H1 (cell line): ENCODE measurements at regions not wholly inside any gene's neighbourhood (a gene's known extent, or its start where the extent isn't known, plus 50 kb on each side); places are given as distances from the start of the nearest gene placed in this dataset.

Experiments used
- CTCF ChIA-PET: fragments of 300-600 bp; sonication (Branson Sonifier 250); formaldehyde crosslinking; loops from one replicate; lab custom pipeline; 2021; ENCODE audit not compliant: partially characterized antibody; lab: Charles Lee
- POLR2A ChIA-PET: fragments of 300-600 bp; sonication (Branson Sonifier 250); formaldehyde crosslinking; loops from one replicate; lab custom pipeline; 2021; ENCODE audit warnings: inconsistent platforms; ENCODE audit not compliant: partially characterized antibody; lab: Charles Lee
- DNase-seq, 2 experiments: peaks; one replicate each; pipeline versions ENCODE4 v3.0.0 to v3.0.0-alpha.2; 2010 to 2022; ENCODE audit warnings: low spot score in 2 of 2, low read depth in 1 of 2, mixed read lengths in 1 of 2
- FAIRE-seq: peaks from 2 replicates; lab custom pipeline; 2011; peaks lifted over from hg19 to GRCh38; lab: Jason Lieb, UNC
- H2AFZ ChIP-seq: 2 replicates; pipeline ENCODE4 v1.8.1; 2012; ENCODE audit warnings: low read length, inconsistent platforms
- H2AK5ac ChIP-seq: 2 replicates; pipeline ENCODE4 v1.6.1; 2013; ENCODE audit warnings: low read depth, low read length
- H2BK120ac ChIP-seq: replicated peaks from 2 replicates; pipeline ENCODE3; 2013; ENCODE audit warnings: low read depth, low read length, inconsistent platforms
- H2BK12ac ChIP-seq: 2 replicates; pipeline ENCODE4 v1.6.1; 2013; ENCODE audit warnings: low read depth, low read length
- H2BK15ac ChIP-seq: 2 replicates; pipeline ENCODE4 v1.6.1; 2013; ENCODE audit warnings: low read length
- H2BK20ac ChIP-seq: 2 replicates; pipeline ENCODE4 v1.6.1; 2013; ENCODE audit warnings: low read length
- H2BK5ac ChIP-seq: 2 replicates; pipeline ENCODE4 v1.6.1; 2013; ENCODE audit warnings: low read depth, low read length
- H3K14ac ChIP-seq: 2 replicates; pipeline ENCODE4 v1.6.1; 2013; ENCODE audit warnings: inconsistent platforms; ENCODE audit not compliant: insufficient read length
- H3K18ac ChIP-seq: 2 replicates; pipeline ENCODE4 v1.6.1; 2013; ENCODE audit warnings: low read length; ENCODE audit errors: extremely low read depth
- H3K23ac ChIP-seq: 2 replicates; pipeline ENCODE4 v1.6.1; 2013; ENCODE audit warnings: inconsistent platforms; ENCODE audit not compliant: insufficient read length
- H3K23me2 ChIP-seq: 2 replicates; pipeline ENCODE4 v1.6.1; 2013; ENCODE audit warnings: low read depth, low read length
- H3K27ac ChIP-seq: 2 replicates; pipeline ENCODE4 v1.6.1; 2011; ENCODE audit warnings: low read depth, low read length, inconsistent platforms
- H3K27me3 ChIP-seq, 4 experiments: replicated peaks in 1 of 4; 1 replicate in 1 of 4; 2 replicates in 3 of 4; pipeline versions ENCODE4 v1.6.1 to v1.8.1; 2011 to 2013; ENCODE audit warnings: low read length in 3 of 4, mild to moderate bottlenecking in 3 of 4, inconsistent platforms in 2 of 4, mixed read lengths in 2 of 4, moderate library complexity in 1 of 4; ENCODE audit not compliant: control insufficient read depth in 3 of 4, insufficient read depth in 3 of 4; ENCODE audit errors: extremely low read depth in 1 of 4
- H3K36me3 ChIP-seq, 4 experiments: 2 replicates each; pipeline versions ENCODE4 v1.6.1 to v1.8.1; 2011 to 2013; ENCODE audit warnings: mild to moderate bottlenecking in 4 of 4, low read length in 3 of 4, moderate library complexity in 2 of 4, control low read depth in 1 of 4, inconsistent platforms in 1 of 4; ENCODE audit not compliant: insufficient read depth in 4 of 4, control insufficient read depth in 2 of 4
- H3K4ac ChIP-seq: replicated peaks from 2 replicates; pipeline ENCODE3; 2013; ENCODE audit warnings: low read length, low read depth, mixed read lengths, inconsistent platforms; ENCODE audit not compliant: insufficient read length
- H3K4me1 ChIP-seq, 4 experiments: replicated peaks in 1 of 4; 1 replicate in 1 of 4; 2 replicates in 3 of 4; pipeline versions ENCODE4 v1.6.1 to v1.8.1; 2011 to 2013; ENCODE audit warnings: low read length in 3 of 4, inconsistent platforms in 2 of 4, mixed read lengths in 1 of 4; ENCODE audit not compliant: insufficient read depth in 4 of 4, control insufficient read depth in 3 of 4
- H3K4me2 ChIP-seq, 2 experiments: 2 replicates each; pipeline versions ENCODE4 v1.6.1 to v1.8.1; 2011 to 2013; ENCODE audit warnings: low read depth in 2 of 2, low read length in 2 of 2, control low read depth in 1 of 2, inconsistent platforms in 1 of 2, mild to moderate bottlenecking in 1 of 2; ENCODE audit not compliant: insufficient read depth in 1 of 2
- H3K4me3 ChIP-seq, 4 experiments: fragments of 200-600, 300-600 bp in 1 of 4; sonication (generic), shearing (Covaris generic), sonication (Bioruptor Twin) in 1 of 4; 2 replicates each; pipeline versions ENCODE4 v1.5.1 to v1.8.1; 2011 to 2016; ENCODE audit warnings: low read length in 4 of 4, low read depth in 3 of 4, control low read depth in 2 of 4, inconsistent platforms in 2 of 4, mild to moderate bottlenecking in 2 of 4, mixed read lengths in 1 of 4, moderate library complexity in 1 of 4; ENCODE audit not compliant: insufficient read depth in 2 of 4; ENCODE audit errors: extremely low read depth in 1 of 4
- H3K56ac ChIP-seq: replicated peaks from 2 replicates; pipeline ENCODE3; 2013; ENCODE audit warnings: low read depth, mild to moderate bottlenecking, mixed read lengths, low read length, inconsistent platforms; ENCODE audit not compliant: insufficient read length
- H3K79me1 ChIP-seq: 2 replicates; pipeline ENCODE4 v1.6.1; 2013; ENCODE audit warnings: low read depth, low read length, control low read depth
- H3K79me2 ChIP-seq, 2 experiments: 2 replicates each; pipeline versions ENCODE4 v1.6.1 to v1.8.1; 2012 to 2013; ENCODE audit warnings: low read length in 2 of 2, mild to moderate bottlenecking in 2 of 2, inconsistent platforms in 1 of 2; ENCODE audit not compliant: insufficient read depth in 2 of 2, control insufficient read depth in 1 of 2
- H3K9ac ChIP-seq, 4 experiments: replicated peaks in 1 of 4; 1 replicate in 1 of 4; 2 replicates in 3 of 4; pipeline versions ENCODE4 v1.6.1 to v1.8.1; 2011 to 2013; ENCODE audit warnings: low read depth in 3 of 4, low read length in 3 of 4, control low read depth in 2 of 4, mild to moderate bottlenecking in 2 of 4, moderate library complexity in 2 of 4, inconsistent platforms in 1 of 4; ENCODE audit errors: extremely low read depth in 1 of 4
- H3K9me3 ChIP-seq, 2 experiments: 2 replicates each; pipeline versions ENCODE4 v1.6.1 to v1.8.1; 2012 to 2013; ENCODE audit warnings: mild to moderate bottlenecking in 2 of 2, moderate library complexity in 2 of 2, control low read depth in 1 of 2, inconsistent platforms in 1 of 2, low read depth in 1 of 2, low read length in 1 of 2, mixed read lengths in 1 of 2; ENCODE audit not compliant: insufficient read depth in 2 of 2
- H4K20me1 ChIP-seq, 2 experiments: replicated peaks in 1 of 2; 2 replicates each; pipeline versions ENCODE3 to v1.8.1; 2011 to 2013; ENCODE audit warnings: inconsistent platforms in 2 of 2, low read length in 2 of 2, mild to moderate bottlenecking in 1 of 2; ENCODE audit not compliant: insufficient read depth in 2 of 2, control insufficient read depth in 1 of 2
- H4K5ac ChIP-seq: 2 replicates; pipeline ENCODE4 v1.6.1; 2013; ENCODE audit warnings: low read length, low read depth, mixed read lengths, inconsistent platforms; ENCODE audit not compliant: insufficient read length
- H4K8ac ChIP-seq: 2 replicates; pipeline ENCODE4 v1.8.0; 2013; ENCODE audit warnings: mild to moderate bottlenecking, moderate library complexity, low read length, inconsistent platforms; ENCODE audit not compliant: insufficient read depth; ENCODE audit errors: extremely low read depth
- H4K91ac ChIP-seq: replicated peaks from 2 replicates; pipeline ENCODE3; 2013; ENCODE audit warnings: low read length, mixed read lengths, inconsistent platforms; ENCODE audit not compliant: insufficient read length
- CHD1 ChIP-seq: IDR thresholded peaks from 2 replicates; pipeline ENCODE4 v1.6.1; 2012; ENCODE audit warnings: low read depth, low read length, improper control_type of control experiment
- CTBP2 ChIP-seq: IDR thresholded peaks from 2 replicates; pipeline ENCODE4 v1.7.0; 2011; ENCODE audit warnings: borderline replicate concordance, mild to moderate bottlenecking, moderate library complexity, mixed read lengths, low read length; ENCODE audit not compliant: insufficient read depth, insufficient read length
- EP300 ChIP-seq, 2 experiments: IDR thresholded peaks; 1 replicate in 1 of 2; 2 replicates in 1 of 2; pipeline ENCODE4 v1.6.1; 2011 to 2012; ENCODE audit warnings: low read depth in 2 of 2, low read length in 2 of 2, mild to moderate bottlenecking in 2 of 2, borderline replicate concordance in 1 of 2, inconsistent platforms in 1 of 2, moderate library complexity in 1 of 2
- JUND ChIP-seq: IDR thresholded peaks from 2 replicates; pipeline ENCODE4 v1.6.1; 2011; ENCODE audit warnings: mild to moderate bottlenecking, improper control_type of control experiment, low read length
- WGBS, 2 experiments: shearing (Covaris generic) in 1 of 2; methylation state at CpG; one replicate each; pipeline versions ENCODE4 v1.1.6 to v1.1.7; 2013 to 2015; ENCODE audit warnings: low lambda C conversion rate in 2 of 2, mixed read lengths in 2 of 2, inconsistent platforms in 1 of 2, low coverage in 1 of 2, missing lambda C conversion rate in 1 of 2; ENCODE audit not compliant: insufficient replicate concordance in 2 of 2, insufficient coverage in 1 of 2, insufficient read length in 1 of 2; ENCODE audit errors: extremely low coverage in 1 of 2, missing lambda C conversion rate in 1 of 2; 5-methylcytosine and 5-hydroxymethylcytosine counted together

GRCh38 chr6:105644691-105645090 lies 241.8 kb upstream of the PREP start:
- no peaks in the 10 kb centered on the region for H3K79me2 ChIP-seq
- 89% methylated on average over 3 of the region's 3 CpGs; no CpG with 5 or more reads in 1 of the 2 experiments for WGBS, 2 experiments

More at GRCh38 chr6:105644691-105645090, 241.8 kb upstream of the PREP start:
- TF ChIP-seq EP300 (IDR thresholded peaks at IDR 0.05; ENCODE audit: borderline replicate concordance in 1 of 2, low read depth in 2 of 2, low read length in 2 of 2), result no peak
- no peak for TF ChIP-seq CTBP2
- no peak for TF ChIP-seq CHD1
- no peak for TF ChIP-seq JUND
- TF ChIP-seq, all 59 proteins: peak for 0
- Histone ChIP-seq H3K4me2 (no peak overlapping the region), H4K8ac (no peak overlapping the region), H3K36me3 (no peaks in the 10 kb centered on the region), H3K9me3 (no peaks in the 10 kb centered on the region), H3K14ac (no peak overlapping the region), H2BK5ac (no peak overlapping the region), H4K20me1 (no peaks in the 10 kb centered on the region), H3K79me1 (no peaks in the 10 kb centered on the region), H2BK120ac (no peak overlapping the region), H2AK5ac (no peak overlapping the region), H3K4ac (no peak overlapping the region), H4K91ac (no peak overlapping the region), H2BK12ac (no peak overlapping the region), H3K27me3 (no peaks in the 10 kb centered on the region), H3K18ac (no peak overlapping the region), H4K5ac (no peak overlapping the region), H3K4me3 (no peak overlapping the region), H2BK20ac (no peak overlapping the region), H2AFZ (no peak overlapping the region), H3K27ac (no peak overlapping the region), H3K9ac (no peak overlapping the region), H2BK15ac (no peak overlapping the region), H3K4me1 (peaks cover 0 to 3% (median 0%) of the 10 kb centered on the region in 4 experiments; a peak in 1 of 7 replicates), H3K56ac (no peak overlapping the region), H3K23me2 (no peaks in the 10 kb centered on the region), H3K23ac (no peak overlapping the region)
- FAIRE-seq (no peak), DNase-seq (no peak)
- ChIA-PET POLR2A (no interaction called here), CTCF (interaction anchor here (1.0 kb wide), 1 partner anchor 41 kb away, joined by 4 read pairs; no protein-coding TSS in a partner anchor)
